Breast epithelium (tissue), 4 donors: ENCODE measurements at regions not wholly inside any gene's neighbourhood (a gene's known extent, or its start where the extent isn't known, plus 50 kb on each side); places are given as distances from the start of the nearest gene placed in this dataset.

Experiments used
- DNase-seq, 2 donors: peaks; one replicate each; pipeline ENCODE4 v3.0.0-alpha.2; 2019; ENCODE audit warnings: low spot score in 2 of 2
- H3K27ac ChIP-seq, 2 donors: fragments of 200-600 bp; sonication (generic) in 1 of 2; one replicate each; pipeline ENCODE4 v1.5.1; 2016 to 2019; ENCODE audit warnings: mild to moderate bottlenecking in 1 of 2
- H3K27me3 ChIP-seq, 2 donors: fragments of 200-600 bp; sonication (generic) in 1 of 2; one replicate each; pipeline versions ENCODE4 v1.5.1 to v1.6.0; 2017 to 2019; ENCODE audit warnings: control low read depth in 1 of 2, mild to moderate bottlenecking in 1 of 2
- H3K36me3 ChIP-seq: fragments of 200-600 bp; one replicate; pipeline ENCODE4 v1.5.1; 2019
- H3K4me1 ChIP-seq, 2 donors: fragments of 200-600 bp; sonication (generic); one replicate each; pipeline ENCODE4 v1.5.1; 2016 to 2019; ENCODE audit warnings: control low read depth in 1 of 2
- H3K4me3 ChIP-seq, 3 donors: fragments of 200-600 bp; sonication (generic); 1 replicate in 2 of 3; 2 replicates in 1 of 3; pipeline ENCODE4 v1.5.1; 2016 to 2019; ENCODE audit warnings: mild to moderate bottlenecking in 3 of 3, moderate library complexity in 2 of 3
- H3K9me3 ChIP-seq, 2 donors: fragments of 200-600 bp; sonication (generic) in 1 of 2; one replicate each; pipeline ENCODE4 v1.5.1; 2016 to 2019; ENCODE audit warnings: control low read depth in 1 of 2
- POLR2A ChIP-seq: fragments of 450-650 bp; IDR thresholded peaks from one replicate; pipeline ENCODE4 v1.6.1; 2016; ENCODE audit warnings: antibody characterized with exemption, mild to moderate bottlenecking, moderate library complexity
- POLR2AphosphoS5 ChIP-seq, 3 donors: sonication (generic); formaldehyde crosslinking; IDR thresholded peaks; one replicate each; pipeline ENCODE4 v1.6.1; 2017; ENCODE audit warnings: antibody characterized with exemption in 3 of 3
- intact Hi-C: fragments of 100-400 bp; cut with DNase I; formaldehyde crosslinking; loops from one replicate; pipeline ENCODE4 v1.15.1; 2023; ENCODE audit warnings: low total_unique reads
- TF ChIP-seq, protein P1 (sequence below), 3 donors: fragments of 450-650 bp; IDR thresholded peaks; one replicate each; pipeline ENCODE4 v1.5.1; 2016 to 2017; ENCODE audit warnings: antibody characterized with exemption in 3 of 3, mild to moderate bottlenecking in 3 of 3, moderate library complexity in 3 of 3

DNA sequence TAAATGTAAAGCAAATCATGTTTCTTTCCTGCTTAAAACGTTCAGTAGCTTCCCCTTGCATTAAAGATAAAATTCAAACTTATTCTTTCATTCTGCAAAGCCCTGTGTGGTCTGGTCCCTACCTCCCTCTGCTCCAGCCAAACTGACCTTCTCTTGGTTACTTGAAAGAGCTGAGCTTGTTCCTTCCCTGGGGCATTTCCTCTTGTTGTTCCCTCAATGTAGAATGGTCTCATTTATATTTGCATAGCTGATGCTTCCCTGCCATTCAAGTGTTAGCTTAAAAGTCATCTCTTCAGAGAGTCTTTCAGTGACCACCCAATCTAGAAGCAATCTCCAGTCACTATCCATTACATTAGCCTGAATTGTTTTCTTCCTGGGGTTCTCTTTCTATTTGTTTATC lies 1618.5 kb upstream of the TENM4 start:
- Histone ChIP-seq H3K27ac (no peak overlapping the region), H3K9me3 (no peaks in the 10 kb centered on the region), H3K4me1 (no peaks in the 10 kb centered on the region), H3K36me3 (no peaks in the 10 kb centered on the region), H3K4me3 (no peak overlapping the region), H3K27me3 (no peaks in the 10 kb centered on the region)
- intact Hi-C loops = no loop called here
- no peak for DNase-seq
- TF ChIP-seq, protein P1, sequence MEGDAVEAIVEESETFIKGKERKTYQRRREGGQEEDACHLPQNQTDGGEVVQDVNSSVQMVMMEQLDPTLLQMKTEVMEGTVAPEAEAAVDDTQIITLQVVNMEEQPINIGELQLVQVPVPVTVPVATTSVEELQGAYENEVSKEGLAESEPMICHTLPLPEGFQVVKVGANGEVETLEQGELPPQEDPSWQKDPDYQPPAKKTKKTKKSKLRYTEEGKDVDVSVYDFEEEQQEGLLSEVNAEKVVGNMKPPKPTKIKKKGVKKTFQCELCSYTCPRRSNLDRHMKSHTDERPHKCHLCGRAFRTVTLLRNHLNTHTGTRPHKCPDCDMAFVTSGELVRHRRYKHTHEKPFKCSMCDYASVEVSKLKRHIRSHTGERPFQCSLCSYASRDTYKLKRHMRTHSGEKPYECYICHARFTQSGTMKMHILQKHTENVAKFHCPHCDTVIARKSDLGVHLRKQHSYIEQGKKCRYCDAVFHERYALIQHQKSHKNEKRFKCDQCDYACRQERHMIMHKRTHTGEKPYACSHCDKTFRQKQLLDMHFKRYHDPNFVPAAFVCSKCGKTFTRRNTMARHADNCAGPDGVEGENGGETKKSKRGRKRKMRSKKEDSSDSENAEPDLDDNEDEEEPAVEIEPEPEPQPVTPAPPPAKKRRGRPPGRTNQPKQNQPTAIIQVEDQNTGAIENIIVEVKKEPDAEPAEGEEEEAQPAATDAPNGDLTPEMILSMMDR (IDR thresholded peaks at IDR 0.05) = no peak
- no peak for TF ChIP-seq POLR2A
- TF ChIP-seq POLR2AphosphoS5 (IDR thresholded peaks at IDR 0.05) = no peak

DNA sequence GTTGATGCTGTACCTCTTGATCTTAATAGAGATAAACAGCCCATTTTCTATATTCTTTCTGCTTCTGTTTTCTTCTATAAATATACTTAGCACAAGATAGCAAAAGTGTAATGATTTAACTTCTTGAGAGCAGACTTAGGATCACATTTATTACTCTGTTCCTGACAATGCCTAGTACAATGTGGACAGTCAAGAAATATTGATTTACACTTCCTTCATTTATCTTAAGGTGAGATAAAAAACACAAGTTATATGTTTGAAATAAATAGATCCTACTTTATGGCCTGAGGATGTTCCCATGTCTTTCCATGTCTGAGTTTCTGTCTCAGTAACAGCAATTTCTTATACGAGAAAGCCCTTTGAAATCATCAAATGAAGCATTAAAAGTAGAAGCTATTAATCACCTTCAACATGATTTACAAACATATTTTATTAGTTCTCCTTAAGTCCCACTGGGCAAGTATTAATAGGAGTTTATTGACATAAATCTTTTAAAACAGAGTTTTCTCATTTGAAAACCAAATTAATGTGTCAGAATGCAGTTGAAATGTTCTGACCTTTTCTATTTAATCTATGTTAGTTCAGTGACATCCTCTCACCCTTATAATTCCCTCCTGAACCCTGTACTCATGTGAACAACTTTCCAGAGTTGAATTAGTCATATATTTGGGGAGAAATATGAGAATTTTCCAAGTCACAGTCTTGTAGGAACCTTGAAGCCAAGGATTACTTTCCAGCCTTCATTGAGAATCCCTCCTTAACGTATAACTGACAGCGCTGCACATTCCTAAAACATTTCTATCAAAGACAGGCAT lies 1611.7 kb upstream of the TENM4 start:
- Histone ChIP-seq H3K4me1 (no peaks in the 10 kb centered on the region), H3K27ac (no peak overlapping the region), H3K4me3 (no peak overlapping the region), H3K36me3 (no peaks in the 10 kb centered on the region), H3K27me3 (no peaks in the 10 kb centered on the region), H3K9me3 (no peaks in the 10 kb centered on the region)
- intact Hi-C loops = no loop called here
- no peak for DNase-seq
- TF ChIP-seq POLR2A = no peak

DNA sequence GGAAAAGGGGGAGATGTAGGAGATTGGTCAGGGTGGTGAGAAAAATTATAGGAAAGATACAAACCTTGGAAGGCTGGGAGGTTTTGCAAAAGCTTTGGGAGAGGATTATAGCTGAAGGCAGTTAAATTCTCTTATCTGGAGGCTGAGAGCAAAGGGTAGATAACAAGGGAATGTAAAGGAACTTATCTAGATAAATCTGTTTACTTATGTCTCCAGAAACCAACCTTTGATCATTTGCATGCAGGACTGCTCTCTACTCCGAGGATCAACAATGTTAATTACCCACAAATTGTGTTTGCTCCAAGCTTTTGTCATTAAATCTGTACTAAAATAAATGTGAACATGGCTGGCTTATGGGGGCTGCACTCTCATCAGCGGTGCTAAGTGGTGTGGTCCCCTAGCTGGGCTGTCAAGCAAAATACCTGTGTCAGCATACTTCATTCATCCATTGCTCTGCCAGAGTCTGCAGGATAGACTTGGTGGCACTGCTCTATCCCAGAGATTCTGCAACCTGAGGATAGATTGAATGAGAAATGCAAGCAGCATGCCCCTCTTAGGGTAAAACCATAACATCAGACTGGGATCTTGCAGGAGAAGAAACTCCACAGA lies 1599.2 kb upstream of the TENM4 start:
- intact Hi-C loops = no loop called here
- H3K4me3 ChIP-seq = no peak overlapping the region
- H3K9me3 ChIP-seq = peaks cover 4 to 23% of the 10 kb centered on the region in 2 donors
- no peaks in the 10 kb centered on the region for H3K27me3 ChIP-seq
- no peak for TF ChIP-seq POLR2A
- TF ChIP-seq POLR2AphosphoS5 (IDR thresholded peaks at IDR 0.05) = no peak
- TF ChIP-seq, protein P1 (IDR thresholded peaks at IDR 0.05) = no peak
- H3K27ac ChIP-seq = no peak overlapping the region
- no peak for DNase-seq
- H3K36me3 ChIP-seq = no peaks in the 10 kb centered on the region
- no peaks in the 10 kb centered on the region for H3K4me1 ChIP-seq

DNA sequence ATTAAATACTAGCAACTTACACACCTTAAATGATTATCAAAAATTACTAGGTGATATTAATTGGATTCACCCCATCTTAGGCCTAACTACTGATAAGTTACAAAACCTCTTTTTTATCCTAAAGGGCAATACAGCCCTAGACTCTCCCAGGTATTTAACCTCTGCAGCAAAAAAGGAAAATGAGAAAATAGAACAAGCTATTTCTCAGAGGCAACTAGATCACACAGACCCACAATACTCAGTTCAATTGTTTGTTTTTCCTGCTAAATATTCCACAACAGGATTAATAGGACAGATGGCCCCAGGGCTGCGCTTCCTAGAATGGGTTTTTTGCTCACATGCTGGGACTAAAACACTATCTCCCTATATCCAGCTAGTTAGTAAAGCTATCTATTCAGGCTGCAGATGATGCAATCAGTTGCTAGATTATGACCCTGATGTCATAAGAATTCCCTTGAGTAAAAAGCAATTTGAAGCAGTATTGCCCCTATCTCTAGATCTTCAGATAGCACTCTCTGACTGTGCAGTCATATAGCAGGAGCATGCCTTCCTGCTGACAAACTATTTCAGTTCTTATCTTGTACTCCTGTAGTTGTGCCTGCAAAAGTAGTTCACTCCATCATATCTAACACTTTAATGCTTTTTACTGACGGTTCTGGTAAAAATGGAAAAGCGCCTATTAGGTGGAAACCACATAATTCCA lies 1595.5 kb upstream of the TENM4 start:
- no peaks in the 10 kb centered on the region for H3K4me1 ChIP-seq
- TF ChIP-seq POLR2A = no peak
- intact Hi-C loops = no loop called here

DNA sequence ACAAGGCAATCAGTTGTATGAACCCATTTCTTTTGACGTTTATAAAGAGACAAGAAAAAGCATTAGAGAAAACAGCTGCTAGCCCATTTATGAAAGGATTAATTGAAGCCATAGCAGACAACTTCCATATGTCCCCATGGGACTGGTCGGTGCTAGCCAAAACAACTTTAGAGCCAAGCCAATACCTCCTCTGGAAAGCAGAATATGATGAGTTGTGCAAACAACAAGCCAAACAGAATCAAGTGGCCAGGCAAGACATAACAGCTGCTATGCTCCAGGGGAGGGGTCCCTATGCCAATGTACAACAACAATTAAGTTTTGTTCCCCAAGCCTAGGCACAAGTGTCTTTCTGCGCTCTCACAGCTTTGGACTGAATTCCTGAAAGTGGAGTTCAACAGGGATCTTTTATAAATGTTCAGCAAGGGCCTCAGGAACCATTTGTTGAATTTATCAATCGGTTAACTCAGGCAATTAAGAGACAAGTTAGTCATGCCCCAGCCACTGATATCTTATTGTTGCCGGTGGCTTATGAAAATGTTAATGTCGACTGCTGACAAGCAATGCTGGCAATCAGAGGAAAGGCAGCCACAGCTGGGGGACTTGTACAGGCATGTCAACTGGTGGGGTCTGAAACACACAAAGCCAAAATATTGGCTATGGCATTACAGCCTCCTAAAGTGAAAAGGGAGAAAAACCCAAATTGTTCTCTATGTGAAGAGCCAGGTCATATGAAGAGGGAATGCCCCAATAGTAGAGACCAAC lies 1593.1 kb upstream of the TENM4 start:
- Histone ChIP-seq H3K27me3 (no peaks in the 10 kb centered on the region), H3K9me3 (peaks cover 4 to 15% of the 10 kb centered on the region in 2 donors), H3K36me3 (no peaks in the 10 kb centered on the region), H3K4me3 (no peak overlapping the region), H3K4me1 (no peaks in the 10 kb centered on the region), H3K27ac (no peak overlapping the region)
- intact Hi-C loops = no loop called here
- TF ChIP-seq POLR2AphosphoS5 (IDR thresholded peaks at IDR 0.05) = no peak
- TF ChIP-seq, protein P1 (IDR thresholded peaks at IDR 0.05) = no peak
- no peak for TF ChIP-seq POLR2A
- DNase-seq = no peak

More for the DNA sequence above, 1595.5 kb upstream of the TENM4 start:
- no peak overlapping the region for H3K4me3 ChIP-seq
- no peak overlapping the region for H3K27ac ChIP-seq
- DNase-seq = no peak
- peaks cover 4 to 15% of the 10 kb centered on the region in 2 donors for H3K9me3 ChIP-seq
- H3K27me3 ChIP-seq = no peaks in the 10 kb centered on the region
- no peaks in the 10 kb centered on the region for H3K36me3 ChIP-seq
